ENCODE measurements at regions not wholly inside any gene's neighbourhood (a gene's known extent, or its start where the extent isn't known, plus 50 kb on each side); places are given as distances from the start of the nearest gene placed in this dataset.

- dilution Hi-C loops (cut with MboI; ENCODE audit: extremely low pct_ligation_motif_present, low sequenced_read_pairs), result no loop called here
Measured at GRCh38 chr10:88127766-88128165, 264.3 kb downstream of the PTEN start.

DNA sequence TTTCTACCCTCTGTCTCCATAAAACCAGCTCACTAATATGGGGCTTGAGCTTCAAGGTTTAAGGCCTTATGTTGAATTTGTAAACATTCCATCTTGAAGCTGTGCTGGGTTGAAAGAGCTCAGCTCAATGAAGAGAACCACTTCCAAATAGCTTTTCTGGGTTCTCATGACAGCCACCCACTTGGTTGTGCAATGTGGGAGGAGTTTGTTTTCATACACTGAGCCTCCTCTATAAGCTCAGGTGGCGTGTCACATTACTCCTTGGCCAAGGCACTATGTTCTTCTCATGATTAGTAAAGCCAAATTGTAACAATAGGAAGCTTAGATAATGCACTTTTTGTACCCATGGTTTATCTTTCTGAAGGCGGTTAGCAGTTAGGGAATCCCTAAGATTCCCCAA lies 265.6 kb downstream of the PTEN start:
- FAIRE-seq (no peak), DNase-seq (ENCODE audit: low read depth, low spot score) (no peak)

More at GRCh38 chr10:88127766-88128165, 264.3 kb downstream of the PTEN start:
- H3K27me3 ChIP-seq (ENCODE audit: control insufficient read depth, extremely low read depth, insufficient read depth, low read length), result no peaks in the 10 kb centered on the region
- H3K9me1 ChIP-seq (ENCODE audit: control insufficient read depth, extremely low read depth, insufficient read depth, low read length), result no peaks in the 10 kb centered on the region
- no peak for DNase-seq (ENCODE audit: low read depth, low spot score)
- H3K36me3 ChIP-seq (ENCODE audit: control insufficient read depth in 2 of 2, extremely low read depth in 1 of 2, insufficient read depth in 2 of 2, low read length in 2 of 2), result no peaks in the 10 kb centered on the region
- no peaks in the 10 kb centered on the region for H4K20me1 ChIP-seq (ENCODE audit: control insufficient read depth, extremely low read depth, insufficient read depth, low read length)
- H3K4me1 ChIP-seq (ENCODE audit: control insufficient read depth, extremely low read depth, insufficient read depth, low read length), result peaks cover 16% of the 10 kb centered on the region
- H3K9me3 ChIP-seq (ENCODE audit: control insufficient read depth, low read depth, low read length), result no peaks in the 10 kb centered on the region
- FAIRE-seq, result no peak
- no peak overlapping the region for H3K9ac ChIP-seq (ENCODE audit: control insufficient read depth, extremely low read depth, insufficient read depth, low read length)
- no peaks in the 10 kb centered on the region for H3K79me2 ChIP-seq (ENCODE audit: control insufficient read depth, insufficient read depth, low read length)
- H3K27ac ChIP-seq (ENCODE audit: control insufficient read depth, insufficient read depth, low read length), result no peak overlapping the region
- no peak overlapping the region for H3K4me2 ChIP-seq (ENCODE audit: control insufficient read depth, extremely low read depth, insufficient read depth, low read depth, low read length)
- H3K4me3 ChIP-seq (ENCODE audit: control insufficient read depth in 2 of 3, extremely low read depth in 1 of 3, insufficient read depth in 2 of 3, low read depth in 1 of 3, low read length in 3 of 3), result no peak overlapping the region
- TF ChIP-seq EZH2 (IDR thresholded peaks at IDR 0.05; ENCODE audit: low read length), result no peak
- TF ChIP-seq, protein P1, sequence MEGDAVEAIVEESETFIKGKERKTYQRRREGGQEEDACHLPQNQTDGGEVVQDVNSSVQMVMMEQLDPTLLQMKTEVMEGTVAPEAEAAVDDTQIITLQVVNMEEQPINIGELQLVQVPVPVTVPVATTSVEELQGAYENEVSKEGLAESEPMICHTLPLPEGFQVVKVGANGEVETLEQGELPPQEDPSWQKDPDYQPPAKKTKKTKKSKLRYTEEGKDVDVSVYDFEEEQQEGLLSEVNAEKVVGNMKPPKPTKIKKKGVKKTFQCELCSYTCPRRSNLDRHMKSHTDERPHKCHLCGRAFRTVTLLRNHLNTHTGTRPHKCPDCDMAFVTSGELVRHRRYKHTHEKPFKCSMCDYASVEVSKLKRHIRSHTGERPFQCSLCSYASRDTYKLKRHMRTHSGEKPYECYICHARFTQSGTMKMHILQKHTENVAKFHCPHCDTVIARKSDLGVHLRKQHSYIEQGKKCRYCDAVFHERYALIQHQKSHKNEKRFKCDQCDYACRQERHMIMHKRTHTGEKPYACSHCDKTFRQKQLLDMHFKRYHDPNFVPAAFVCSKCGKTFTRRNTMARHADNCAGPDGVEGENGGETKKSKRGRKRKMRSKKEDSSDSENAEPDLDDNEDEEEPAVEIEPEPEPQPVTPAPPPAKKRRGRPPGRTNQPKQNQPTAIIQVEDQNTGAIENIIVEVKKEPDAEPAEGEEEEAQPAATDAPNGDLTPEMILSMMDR (optimal IDR thresholded peaks at IDR 0.05 in 1 of 3, IDR thresholded peaks at IDR 0.05 in 1 of 3, conservative IDR thresholded peaks at IDR 0.05 in 1 of 3; ENCODE audit: extremely low read depth in 1 of 3, insufficient read depth in 2 of 3, low read length in 3 of 3), result no peak
- H2AFZ ChIP-seq (ENCODE audit: control insufficient read depth, low read length), result no peak overlapping the region

More for the DNA sequence above, 265.6 kb downstream of the PTEN start:
- no peaks in the 10 kb centered on the region for H3K9me1 ChIP-seq (ENCODE audit: control insufficient read depth, extremely low read depth, insufficient read depth, low read length)
- no peaks in the 10 kb centered on the region for H3K79me2 ChIP-seq (ENCODE audit: control insufficient read depth, insufficient read depth, low read length)
- TF ChIP-seq, protein P1 (optimal IDR thresholded peaks at IDR 0.05 in 1 of 3, IDR thresholded peaks at IDR 0.05 in 1 of 3, conservative IDR thresholded peaks at IDR 0.05 in 1 of 3; ENCODE audit: extremely low read depth in 1 of 3, insufficient read depth in 2 of 3, low read length in 3 of 3), result no peak
- no peak for TF ChIP-seq EZH2 (IDR thresholded peaks at IDR 0.05; ENCODE audit: low read length)
- H4K20me1 ChIP-seq (ENCODE audit: control insufficient read depth, extremely low read depth, insufficient read depth, low read length), result no peaks in the 10 kb centered on the region
- H3K4me2 ChIP-seq (ENCODE audit: control insufficient read depth, extremely low read depth, insufficient read depth, low read depth, low read length), result no peak overlapping the region
- H3K4me1 ChIP-seq (ENCODE audit: control insufficient read depth, extremely low read depth, insufficient read depth, low read length), result peaks cover 16% of the 10 kb centered on the region
- dilution Hi-C loops (cut with MboI; ENCODE audit: extremely low pct_ligation_motif_present, low sequenced_read_pairs), result no loop called here
- no peak overlapping the region for H3K9ac ChIP-seq (ENCODE audit: control insufficient read depth, extremely low read depth, insufficient read depth, low read length)
- no peak overlapping the region for H2AFZ ChIP-seq (ENCODE audit: control insufficient read depth, low read length)
- no peak overlapping the region for H3K4me3 ChIP-seq (ENCODE audit: control insufficient read depth in 2 of 3, extremely low read depth in 1 of 3, insufficient read depth in 2 of 3, low read depth in 1 of 3, low read length in 3 of 3)
- no peaks in the 10 kb centered on the region for H3K27me3 ChIP-seq (ENCODE audit: control insufficient read depth, extremely low read depth, insufficient read depth, low read length)
- no peak overlapping the region for H3K27ac ChIP-seq (ENCODE audit: control insufficient read depth, insufficient read depth, low read length)
- H3K36me3 ChIP-seq (ENCODE audit: control insufficient read depth in 2 of 2, extremely low read depth in 1 of 2, insufficient read depth in 2 of 2, low read length in 2 of 2), result no peaks in the 10 kb centered on the region
- H3K9me3 ChIP-seq (ENCODE audit: control insufficient read depth, low read depth, low read length), result no peaks in the 10 kb centered on the region
